Bronchial epithelial cell (primary cell): ENCODE measurements at regions not wholly inside any gene's neighbourhood (a gene's known extent, or its start where the extent isn't known, plus 50 kb on each side); places are given as distances from the start of the nearest gene placed in this dataset.

Source experiments
- DNase-seq: peaks from one replicate; pipeline ENCODE4 v3.0.0-alpha.2; 2010; ENCODE audit warnings: low read depth
- FAIRE-seq: peaks from 2 replicates; lab custom pipeline; 2011; peaks lifted over from hg19 to GRCh38; lab: Jason Lieb, UNC
- H3K27me3 ChIP-seq: 2 replicates; pipeline ENCODE4 v1.5.1; 2011; ENCODE audit warnings: low read length; ENCODE audit not compliant: control insufficient read depth, insufficient read depth
- H3K36me3 ChIP-seq: 2 replicates; pipeline ENCODE4 v1.5.1; 2011; ENCODE audit warnings: low read length; ENCODE audit not compliant: control insufficient read depth, insufficient read depth
- H3K4me3 ChIP-seq: 2 replicates; pipeline ENCODE4 v1.5.1; 2011; ENCODE audit warnings: mild to moderate bottlenecking, low read depth, low read length, control low read depth
- CTCF ChIP-seq: IDR thresholded peaks from 2 replicates; pipeline ENCODE4 v1.5.1; 2011; ENCODE audit warnings: mild to moderate bottlenecking, moderate library complexity, low read length, control low read depth, inconsistent platforms; ENCODE audit not compliant: insufficient read depth, severe bottlenecking

DNA sequence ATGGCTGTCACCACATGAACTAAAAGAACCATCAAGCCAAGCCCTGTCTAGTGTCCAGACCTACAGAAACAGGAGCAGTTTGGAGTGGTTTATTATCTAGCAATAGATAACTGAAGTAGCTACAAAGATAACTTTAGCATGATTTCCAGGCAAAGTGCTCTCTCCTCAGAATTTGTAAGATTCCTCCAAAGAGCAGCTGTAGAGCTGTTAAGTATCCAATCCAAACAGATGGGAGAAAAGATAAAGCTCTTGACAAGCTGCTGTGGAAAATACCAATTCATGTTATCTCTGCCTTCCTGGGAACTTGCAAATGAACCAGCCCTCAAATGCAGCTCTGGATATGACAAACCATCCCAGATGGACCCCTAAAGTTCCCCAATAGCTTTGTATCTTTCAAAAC, 78.9 kb upstream of the RESF1 start:
- Histone ChIP-seq H3K36me3 (no peaks in the 10 kb centered on the region), H3K27me3 (no peaks in the 10 kb centered on the region), H3K4me3 (no peak overlapping the region)
- FAIRE-seq (no peak), DNase-seq (no peak)
- TF ChIP-seq CTCF, result no peak

- no peaks in the 10 kb centered on the region for H3K27me3 ChIP-seq
- DNase-seq (no peak), FAIRE-seq (no peak)
- no peaks in the 10 kb centered on the region for H3K36me3 ChIP-seq
- no peak for TF ChIP-seq CTCF
- H3K4me3 ChIP-seq, result no peak overlapping the region
Measured at GRCh38 chr12:31877884-31878283, 81.3 kb upstream of the RESF1 start.

GRCh38 chr12:31876568-31877424, 82.4 kb upstream of the RESF1 start:
- Histone ChIP-seq H3K4me3 (no peak overlapping the region), H3K36me3 (no peaks in the 10 kb centered on the region), H3K27me3 (no peaks in the 10 kb centered on the region)
- FAIRE-seq (no peak), DNase-seq (no peak)
- no peak for TF ChIP-seq CTCF

GRCh38 chr12:31875609-31875964, 83.6 kb upstream of the RESF1 start:
- no peaks in the 10 kb centered on the region for H3K27me3 ChIP-seq
- no peak for FAIRE-seq

DNA sequence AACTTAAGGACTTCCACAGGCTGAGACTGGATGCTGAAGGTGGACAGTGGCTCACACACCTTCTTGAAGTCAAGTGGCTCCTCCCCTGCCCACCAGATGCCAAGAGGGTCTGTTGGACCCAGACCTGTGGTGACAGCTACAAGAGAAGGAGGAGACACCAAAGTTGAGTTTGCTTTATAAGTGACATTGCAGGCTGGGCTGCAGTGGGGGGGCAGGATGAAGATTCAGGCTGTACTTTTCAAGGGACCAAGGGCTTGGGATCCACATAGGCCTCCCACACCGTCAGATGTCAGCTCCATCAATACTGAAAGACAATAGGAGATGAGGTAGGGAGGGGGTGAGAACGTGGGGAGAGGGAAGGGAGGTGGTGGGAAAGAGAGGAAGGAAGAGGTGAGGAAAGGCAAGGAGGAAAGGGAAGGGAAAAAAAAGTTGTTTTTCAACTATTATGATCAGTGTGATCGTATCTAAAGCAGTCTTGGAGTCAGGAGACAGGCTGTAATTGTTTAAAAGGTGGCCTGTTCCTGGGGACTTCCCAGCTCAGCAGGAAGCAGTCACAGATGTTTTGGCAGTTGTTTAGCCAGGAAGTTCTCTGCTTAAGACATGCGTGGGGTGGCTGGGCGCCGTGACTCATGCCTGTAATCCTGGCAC, 84.1 kb upstream of the RESF1 start:
- DNase-seq (peak; percentile 74), FAIRE-seq (no peak)
- no peaks in the 10 kb centered on the region for H3K27me3 ChIP-seq
- no peaks in the 10 kb centered on the region for H3K36me3 ChIP-seq
- H3K4me3 ChIP-seq, result no peak overlapping the region
- no peak for TF ChIP-seq CTCF

More at GRCh38 chr12:31875609-31875964, 83.6 kb upstream of the RESF1 start:
- DNase-seq, result no peak
- no peak overlapping the region for H3K4me3 ChIP-seq
- TF ChIP-seq CTCF, result no peak
- no peaks in the 10 kb centered on the region for H3K36me3 ChIP-seq
